Fibroblast of skin of right quadriceps (primary cell): ENCODE measurements at regions not wholly inside any gene's neighbourhood (a gene's known extent, or its start where the extent isn't known, plus 50 kb on each side); places are given as distances from the start of the nearest gene placed in this dataset.
"Not testable (repeated sequence)": the region's sequence is repeated elsewhere in the genome, so short reads cannot be mapped to it uniquely, and the experiment has no call there.

ENCODE experiments used
- DNase-seq: peaks from one replicate; pipeline ENCODE4 v3.0.0-alpha.2; 2013

- no peak for DNase-seq
Measured at GRCh38 chr19:31018936-31019335, 330.3 kb downstream of the TSHZ3 start.

GRCh38 chr19:31015778-31016177 is 333.5 kb downstream of the TSHZ3 start:
- no peak for DNase-seq

GRCh38 chr19:31014668-31015067 is 334.6 kb downstream of the TSHZ3 start:
- no peak for DNase-seq

- DNase-seq, result peak; percentile 6
Measured at GRCh38 chr19:31013384-31014020, 335.7 kb downstream of the TSHZ3 start.

GRCh38 chr19:31002518-31003244 is 346.6 kb downstream of the TSHZ3 start:
- no peak for DNase-seq

GRCh38 chr19:31001991-31002390 is 347.2 kb downstream of the TSHZ3 start:
- DNase-seq, result no peak

GRCh38 chr19:31000913-31001312 is 348.3 kb downstream of the TSHZ3 start:
- DNase-seq, result no peak

- peak; percentile 54 for DNase-seq
Measured at GRCh38 chr19:30999726-31000125, 349.5 kb downstream of the TSHZ3 start.

GRCh38 chr19:30997222-30997621 is 352.0 kb downstream of the TSHZ3 start:
- DNase-seq, result no peak

- DNase-seq, result no peak
Measured at GRCh38 chr19:30978639-30979038, 370.6 kb downstream of the TSHZ3 start.

- peak; percentile 74 for DNase-seq
Measured at GRCh38 chr19:30969591-30969990, 379.6 kb downstream of the TSHZ3 start.

GRCh38 chr19:30968841-30969399 is 380.3 kb downstream of the TSHZ3 start:
- no peak for DNase-seq

- DNase-seq, result no peak
Measured at GRCh38 chr19:30968210-30968609, 381.0 kb downstream of the TSHZ3 start.

GRCh38 chr19:30966486-30966885 is 382.8 kb downstream of the TSHZ3 start:
- DNase-seq, result no peak

GRCh38 chr19:30959011-30959410 is 390.2 kb downstream of the TSHZ3 start:
- DNase-seq, result no peak

- DNase-seq, result no peak
Measured at GRCh38 chr19:30955112-30956104, 393.8 kb downstream of the TSHZ3 start.

GRCh38 chr19:30944276-30944932 is 404.8 kb downstream of the TSHZ3 start:
- DNase-seq, result not testable (repeated sequence)

GRCh38 chr19:30943101-30943843 is 406.0 kb downstream of the TSHZ3 start:
- DNase-seq, result no peak

GRCh38 chr19:30942636-30943035 is 406.6 kb downstream of the TSHZ3 start:
- no peak for DNase-seq

GRCh38 chr19:30941591-30941990 is 407.6 kb downstream of the TSHZ3 start:
- no peak for DNase-seq

- DNase-seq, result no peak
Measured at GRCh38 chr19:30936276-30936675, 413.0 kb downstream of the TSHZ3 start.

- DNase-seq, result no peak
Measured at GRCh38 chr19:30935146-30935545, 414.1 kb downstream of the TSHZ3 start.
